GM18861 (cell line): ENCODE measurements at regions not wholly inside any gene's neighbourhood (a gene's known extent, or its start where the extent isn't known, plus 50 kb on each side); places are given as distances from the start of the nearest gene placed in this dataset.

Source experiments
- ATAC-seq: cut with Tn5 transposase; IDR thresholded peaks from one replicate; pipeline ENCODE4 v1.9.1; 2021; ENCODE audit not compliant: unreplicated experiment

GRCh38 chr7:47724335-47724982 is 142.5 kb upstream of the TNS3 start:
- no peak for ATAC-seq

- no peak for ATAC-seq
Observed at GRCh38 chr7:47722126-47722525, 140.2 kb upstream of the TNS3 start.

GRCh38 chr7:47721670-47722069 is 139.8 kb upstream of the TNS3 start:
- no peak for ATAC-seq

GRCh38 chr7:47720907-47721244 is 139.0 kb upstream of the TNS3 start:
- ATAC-seq: no peak

- no peak for ATAC-seq
Observed at GRCh38 chr7:47720141-47720906, 138.4 kb upstream of the TNS3 start.

- no peak for ATAC-seq
Observed at GRCh38 chr7:47719675-47720074, 137.8 kb upstream of the TNS3 start.

GRCh38 chr7:47715631-47716068 is 133.7 kb upstream of the TNS3 start:
- ATAC-seq: no peak

GRCh38 chr7:47714669-47715607 is 133.0 kb upstream of the TNS3 start:
- peak; percentile 82 for ATAC-seq

GRCh38 chr7:47713595-47713994 is 131.7 kb upstream of the TNS3 start:
- ATAC-seq: no peak

GRCh38 chr7:47712416-47712815 is 130.5 kb upstream of the TNS3 start:
- no peak for ATAC-seq

GRCh38 chr7:47711776-47712175 is 129.9 kb upstream of the TNS3 start:
- no peak for ATAC-seq

- no peak for ATAC-seq
Observed at GRCh38 chr7:47710201-47710935, 128.5 kb upstream of the TNS3 start.

GRCh38 chr7:47709451-47709850 is 127.5 kb upstream of the TNS3 start:
- ATAC-seq: no peak

GRCh38 chr7:47709051-47709450 is 127.1 kb upstream of the TNS3 start:
- ATAC-seq: no peak

GRCh38 chr7:47707583-47707982 is 125.7 kb upstream of the TNS3 start:
- ATAC-seq: no peak

GRCh38 chr7:47704936-47705335 is 123.0 kb upstream of the TNS3 start:
- no peak for ATAC-seq

GRCh38 chr7:47702080-47702479 is 120.2 kb upstream of the TNS3 start:
- no peak for ATAC-seq

- ATAC-seq: no peak
Observed at GRCh38 chr7:47698386-47698785, 116.5 kb upstream of the TNS3 start.

- no peak for ATAC-seq
Observed at GRCh38 chr7:47697543-47697942, 115.6 kb upstream of the TNS3 start.

- ATAC-seq: no peak
Observed at GRCh38 chr7:47696152-47696710, 114.3 kb upstream of the TNS3 start.

GRCh38 chr7:47693216-47693615 is 111.3 kb upstream of the TNS3 start:
- no peak for ATAC-seq
